H1 (cell line): ENCODE measurements at regions not wholly inside any gene's neighbourhood (a gene's known extent, or its start where the extent isn't known, plus 50 kb on each side); places are given as distances from the start of the nearest gene placed in this dataset.

Experiments used
- CTCF ChIA-PET: fragments of 300-600 bp; sonication (Branson Sonifier 250); formaldehyde crosslinking; loops from one replicate; lab custom pipeline; 2021; ENCODE audit not compliant: partially characterized antibody; lab: Charles Lee
- POLR2A ChIA-PET: fragments of 300-600 bp; sonication (Branson Sonifier 250); formaldehyde crosslinking; loops from one replicate; lab custom pipeline; 2021; ENCODE audit warnings: inconsistent platforms; ENCODE audit not compliant: partially characterized antibody; lab: Charles Lee
- DNase-seq, 2 experiments: peaks; one replicate each; pipeline versions ENCODE4 v3.0.0 to v3.0.0-alpha.2; 2010 to 2022; ENCODE audit warnings: low spot score in 2 of 2, low read depth in 1 of 2, mixed read lengths in 1 of 2
- FAIRE-seq: peaks from 2 replicates; lab custom pipeline; 2011; peaks lifted over from hg19 to GRCh38; lab: Jason Lieb, UNC
- H2AFZ ChIP-seq: 2 replicates; pipeline ENCODE4 v1.8.1; 2012; ENCODE audit warnings: low read length, inconsistent platforms
- H2AK5ac ChIP-seq: 2 replicates; pipeline ENCODE4 v1.6.1; 2013; ENCODE audit warnings: low read depth, low read length
- H2BK120ac ChIP-seq: replicated peaks from 2 replicates; pipeline ENCODE3; 2013; ENCODE audit warnings: low read depth, low read length, inconsistent platforms
- H2BK12ac ChIP-seq: 2 replicates; pipeline ENCODE4 v1.6.1; 2013; ENCODE audit warnings: low read depth, low read length
- H2BK15ac ChIP-seq: 2 replicates; pipeline ENCODE4 v1.6.1; 2013; ENCODE audit warnings: low read length
- H2BK20ac ChIP-seq: 2 replicates; pipeline ENCODE4 v1.6.1; 2013; ENCODE audit warnings: low read length
- H2BK5ac ChIP-seq: 2 replicates; pipeline ENCODE4 v1.6.1; 2013; ENCODE audit warnings: low read depth, low read length
- H3K14ac ChIP-seq: 2 replicates; pipeline ENCODE4 v1.6.1; 2013; ENCODE audit warnings: inconsistent platforms; ENCODE audit not compliant: insufficient read length
- H3K18ac ChIP-seq: 2 replicates; pipeline ENCODE4 v1.6.1; 2013; ENCODE audit warnings: low read length; ENCODE audit errors: extremely low read depth
- H3K23ac ChIP-seq: 2 replicates; pipeline ENCODE4 v1.6.1; 2013; ENCODE audit warnings: inconsistent platforms; ENCODE audit not compliant: insufficient read length
- H3K23me2 ChIP-seq: 2 replicates; pipeline ENCODE4 v1.6.1; 2013; ENCODE audit warnings: low read depth, low read length
- H3K27ac ChIP-seq: 2 replicates; pipeline ENCODE4 v1.6.1; 2011; ENCODE audit warnings: low read depth, low read length, inconsistent platforms
- H3K27me3 ChIP-seq, 4 experiments: replicated peaks in 1 of 4; 1 replicate in 1 of 4; 2 replicates in 3 of 4; pipeline versions ENCODE4 v1.6.1 to v1.8.1; 2011 to 2013; ENCODE audit warnings: low read length in 3 of 4, mild to moderate bottlenecking in 3 of 4, inconsistent platforms in 2 of 4, mixed read lengths in 2 of 4, moderate library complexity in 1 of 4; ENCODE audit not compliant: control insufficient read depth in 3 of 4, insufficient read depth in 3 of 4; ENCODE audit errors: extremely low read depth in 1 of 4
- H3K36me3 ChIP-seq, 4 experiments: 2 replicates each; pipeline versions ENCODE4 v1.6.1 to v1.8.1; 2011 to 2013; ENCODE audit warnings: mild to moderate bottlenecking in 4 of 4, low read length in 3 of 4, moderate library complexity in 2 of 4, control low read depth in 1 of 4, inconsistent platforms in 1 of 4; ENCODE audit not compliant: insufficient read depth in 4 of 4, control insufficient read depth in 2 of 4
- H3K4ac ChIP-seq: replicated peaks from 2 replicates; pipeline ENCODE3; 2013; ENCODE audit warnings: low read length, low read depth, mixed read lengths, inconsistent platforms; ENCODE audit not compliant: insufficient read length
- H3K4me1 ChIP-seq, 4 experiments: replicated peaks in 1 of 4; 1 replicate in 1 of 4; 2 replicates in 3 of 4; pipeline versions ENCODE4 v1.6.1 to v1.8.1; 2011 to 2013; ENCODE audit warnings: low read length in 3 of 4, inconsistent platforms in 2 of 4, mixed read lengths in 1 of 4; ENCODE audit not compliant: insufficient read depth in 4 of 4, control insufficient read depth in 3 of 4
- H3K4me2 ChIP-seq, 2 experiments: 2 replicates each; pipeline versions ENCODE4 v1.6.1 to v1.8.1; 2011 to 2013; ENCODE audit warnings: low read depth in 2 of 2, low read length in 2 of 2, control low read depth in 1 of 2, inconsistent platforms in 1 of 2, mild to moderate bottlenecking in 1 of 2; ENCODE audit not compliant: insufficient read depth in 1 of 2
- H3K4me3 ChIP-seq, 4 experiments: fragments of 200-600, 300-600 bp in 1 of 4; sonication (generic), shearing (Covaris generic), sonication (Bioruptor Twin) in 1 of 4; 2 replicates each; pipeline versions ENCODE4 v1.5.1 to v1.8.1; 2011 to 2016; ENCODE audit warnings: low read length in 4 of 4, low read depth in 3 of 4, control low read depth in 2 of 4, inconsistent platforms in 2 of 4, mild to moderate bottlenecking in 2 of 4, mixed read lengths in 1 of 4, moderate library complexity in 1 of 4; ENCODE audit not compliant: insufficient read depth in 2 of 4; ENCODE audit errors: extremely low read depth in 1 of 4
- H3K56ac ChIP-seq: replicated peaks from 2 replicates; pipeline ENCODE3; 2013; ENCODE audit warnings: low read depth, mild to moderate bottlenecking, mixed read lengths, low read length, inconsistent platforms; ENCODE audit not compliant: insufficient read length
- H3K79me1 ChIP-seq: 2 replicates; pipeline ENCODE4 v1.6.1; 2013; ENCODE audit warnings: low read depth, low read length, control low read depth
- H3K79me2 ChIP-seq, 2 experiments: 2 replicates each; pipeline versions ENCODE4 v1.6.1 to v1.8.1; 2012 to 2013; ENCODE audit warnings: low read length in 2 of 2, mild to moderate bottlenecking in 2 of 2, inconsistent platforms in 1 of 2; ENCODE audit not compliant: insufficient read depth in 2 of 2, control insufficient read depth in 1 of 2
- H3K9ac ChIP-seq, 4 experiments: replicated peaks in 1 of 4; 1 replicate in 1 of 4; 2 replicates in 3 of 4; pipeline versions ENCODE4 v1.6.1 to v1.8.1; 2011 to 2013; ENCODE audit warnings: low read depth in 3 of 4, low read length in 3 of 4, control low read depth in 2 of 4, mild to moderate bottlenecking in 2 of 4, moderate library complexity in 2 of 4, inconsistent platforms in 1 of 4; ENCODE audit errors: extremely low read depth in 1 of 4
- H3K9me3 ChIP-seq, 2 experiments: 2 replicates each; pipeline versions ENCODE4 v1.6.1 to v1.8.1; 2012 to 2013; ENCODE audit warnings: mild to moderate bottlenecking in 2 of 2, moderate library complexity in 2 of 2, control low read depth in 1 of 2, inconsistent platforms in 1 of 2, low read depth in 1 of 2, low read length in 1 of 2, mixed read lengths in 1 of 2; ENCODE audit not compliant: insufficient read depth in 2 of 2
- H4K20me1 ChIP-seq, 2 experiments: replicated peaks in 1 of 2; 2 replicates each; pipeline versions ENCODE3 to v1.8.1; 2011 to 2013; ENCODE audit warnings: inconsistent platforms in 2 of 2, low read length in 2 of 2, mild to moderate bottlenecking in 1 of 2; ENCODE audit not compliant: insufficient read depth in 2 of 2, control insufficient read depth in 1 of 2
- H4K5ac ChIP-seq: 2 replicates; pipeline ENCODE4 v1.6.1; 2013; ENCODE audit warnings: low read length, low read depth, mixed read lengths, inconsistent platforms; ENCODE audit not compliant: insufficient read length
- H4K8ac ChIP-seq: 2 replicates; pipeline ENCODE4 v1.8.0; 2013; ENCODE audit warnings: mild to moderate bottlenecking, moderate library complexity, low read length, inconsistent platforms; ENCODE audit not compliant: insufficient read depth; ENCODE audit errors: extremely low read depth
- H4K91ac ChIP-seq: replicated peaks from 2 replicates; pipeline ENCODE3; 2013; ENCODE audit warnings: low read length, mixed read lengths, inconsistent platforms; ENCODE audit not compliant: insufficient read length
- BCL11A ChIP-seq, 2 experiments: IDR thresholded peaks; one replicate each; pipeline ENCODE4 v1.6.1; 2011; ENCODE audit warnings: low read depth in 2 of 2, low read length in 2 of 2, mild to moderate bottlenecking in 2 of 2
- CBX8 ChIP-seq: fragments of 300-800, 300-1000 bp; sonication (generic); IDR thresholded peaks from 2 replicates; pipeline ENCODE4 v1.7.1; 2016; ENCODE audit warnings: low read depth, low read length, borderline replicate concordance
- CHD1 ChIP-seq: IDR thresholded peaks from 2 replicates; pipeline ENCODE4 v1.6.1; 2012; ENCODE audit warnings: low read depth, low read length, improper control_type of control experiment
- HDAC2 ChIP-seq, 2 experiments: fragments of 300-600 bp in 1 of 2; sonication (generic) in 1 of 2; IDR thresholded peaks; 2 replicates each; pipeline ENCODE4 v1.6.1; 2011 to 2012; ENCODE audit warnings: low read depth in 2 of 2, low read length in 2 of 2, mild to moderate bottlenecking in 2 of 2, moderate library complexity in 2 of 2, borderline replicate concordance in 1 of 2, inconsistent platforms in 1 of 2
- HDAC6 ChIP-seq: IDR thresholded peaks from one replicate; pipeline ENCODE4 v1.7.1; 2012; ENCODE audit warnings: low read depth, mild to moderate bottlenecking, inconsistent platforms, low read length, moderate library complexity
- JUND ChIP-seq: IDR thresholded peaks from 2 replicates; pipeline ENCODE4 v1.6.1; 2011; ENCODE audit warnings: mild to moderate bottlenecking, improper control_type of control experiment, low read length
- NRF1 ChIP-seq: IDR thresholded peaks from 2 replicates; pipeline ENCODE4 v1.6.1; 2011; ENCODE audit warnings: mild to moderate bottlenecking, low read depth, low read length, improper control_type of control experiment
- SIN3A ChIP-seq, 2 experiments: IDR thresholded peaks in 1 of 2; conservative IDR thresholded peaks in 1 of 2; 2 replicates each; pipeline ENCODE4 v1.6.1; 2011 to 2012; ENCODE audit warnings: low read length in 2 of 2, improper control_type of control experiment in 1 of 2, low read depth in 1 of 2, mild to moderate bottlenecking in 1 of 2
- SIX5 ChIP-seq: IDR thresholded peaks from 2 replicates; pipeline ENCODE4 v1.6.1; 2011; ENCODE audit warnings: mild to moderate bottlenecking, low read depth, low read length
- USF2 ChIP-seq: IDR thresholded peaks from 2 replicates; pipeline ENCODE4 v1.6.1; 2011; ENCODE audit warnings: low read length, improper control_type of control experiment
- YY1 ChIP-seq: IDR thresholded peaks from 2 replicates; pipeline ENCODE4 v1.6.1; 2011; ENCODE audit warnings: low read depth, mild to moderate bottlenecking, low read length
- WGBS, 2 experiments: shearing (Covaris generic) in 1 of 2; methylation state at CpG; one replicate each; pipeline versions ENCODE4 v1.1.6 to v1.1.7; 2013 to 2015; ENCODE audit warnings: low lambda C conversion rate in 2 of 2, mixed read lengths in 2 of 2, inconsistent platforms in 1 of 2, low coverage in 1 of 2, missing lambda C conversion rate in 1 of 2; ENCODE audit not compliant: insufficient replicate concordance in 2 of 2, insufficient coverage in 1 of 2, insufficient read length in 1 of 2; ENCODE audit errors: extremely low coverage in 1 of 2, missing lambda C conversion rate in 1 of 2; 5-methylcytosine and 5-hydroxymethylcytosine counted together

- no peak overlapping the region for H3K23ac ChIP-seq
- no peaks in the 10 kb centered on the region for H4K20me1 ChIP-seq
- ChIA-PET CTCF (interaction anchor here (0.7 to 1.4 kb wide), 3 partner anchors 17 to 30 kb away, joined by 3 to 7 read pairs (median 3); no protein-coding TSS in a partner anchor), POLR2A (no interaction called here)
- H3K79me2 ChIP-seq = no peaks in the 10 kb centered on the region
- peak overlapping the region; percentile 62; the same call in 1 of the 2 replicates for H2AFZ ChIP-seq
- no peak for FAIRE-seq
- no peak overlapping the region for H3K4ac ChIP-seq
- no peaks in the 10 kb centered on the region for H3K27me3 ChIP-seq
- H2BK120ac ChIP-seq = no peak overlapping the region
- no peak overlapping the region for H3K14ac ChIP-seq
- H3K27ac ChIP-seq = no peak overlapping the region
- no peak overlapping the region for H2BK20ac ChIP-seq
- H2AK5ac ChIP-seq = no peak overlapping the region
- H3K36me3 ChIP-seq = no peaks in the 10 kb centered on the region; a peak in 1 of 8 replicates
- peaks cover 5 to 6% of the 10 kb centered on the region in 2 experiments; a peak in 2 of 4 replicates for H3K9me3 ChIP-seq
- H4K5ac ChIP-seq = no peak overlapping the region
- H3K56ac ChIP-seq = no peak overlapping the region
- H2BK5ac ChIP-seq = no peak overlapping the region
- no peak overlapping the region for H3K4me3 ChIP-seq
- H3K23me2 ChIP-seq = no peaks in the 10 kb centered on the region
- H4K91ac ChIP-seq = no peak overlapping the region
- H3K4me2 ChIP-seq = no peak overlapping the region
- WGBS, 2 experiments = 57% methylated on average over 8 of the region's 8 CpGs; no CpG with 5 or more reads in 1 of the 2 experiments
- no peak overlapping the region for H3K9ac ChIP-seq
- no peak overlapping the region for H3K18ac ChIP-seq
- H3K4me1 ChIP-seq = peaks cover 0 to 5% (median 0%) of the 10 kb centered on the region in 4 experiments; a peak in 2 of 7 replicates
- no peak overlapping the region for H2BK15ac ChIP-seq
- H2BK12ac ChIP-seq = no peak overlapping the region
- DNase-seq = no peak
- H3K79me1 ChIP-seq = no peaks in the 10 kb centered on the region
- H4K8ac ChIP-seq = no peak overlapping the region
- TF ChIP-seq YY1 (no peak), CHD1 (no peak), BCL11A (IDR thresholded peaks at IDR 0.05; ENCODE audit: low read depth in 2 of 2, low read length in 2 of 2) (no peak), NRF1 (no peak), JUND (no peak), SIN3A (conservative IDR thresholded peaks at IDR 0.05 in 1 of 2, IDR thresholded peaks at IDR 0.05 in 1 of 2; ENCODE audit: low read depth in 1 of 2, low read length in 2 of 2) (no peak), USF2 (no peak), CBX8 (no peak), HDAC6 (no peak), SIX5 (no peak), HDAC2 (IDR thresholded peaks at IDR 0.05; ENCODE audit: borderline replicate concordance in 1 of 2, low read depth in 2 of 2, low read length in 2 of 2) (no peak)
Observed at GRCh38 chr4:175970724-175971123, 94.9 kb upstream of the WDR17 start.
